Kidney capillary endothelial cell (primary cell): ENCODE measurements at regions not wholly inside any gene's neighbourhood (a gene's known extent, or its start where the extent isn't known, plus 50 kb on each side); places are given as distances from the start of the nearest gene placed in this dataset.
A peak's percentile ranks its signal among the peaks of the same experiment; 100 is the strongest.

Source experiments
- DNase-seq: peaks from one replicate; pipeline ENCODE4 v3.0.0-alpha.2; 2018; ENCODE audit warnings: low spot score

GRCh38 chr11:122273476-122274191 lies 157.6 kb upstream of the BLID start:
- DNase-seq = no peak

GRCh38 chr11:122271745-122272144 lies 155.7 kb upstream of the BLID start:
- DNase-seq = no peak

- DNase-seq = no peak
Measured at GRCh38 chr11:122271137-122271536, 155.1 kb upstream of the BLID start.

GRCh38 chr11:122270535-122270934 lies 154.5 kb upstream of the BLID start:
- no peak for DNase-seq

- no peak for DNase-seq
Measured at GRCh38 chr11:122269824-122270223, 153.8 kb upstream of the BLID start.

- DNase-seq = no peak
Measured at GRCh38 chr11:122268601-122269130, 152.7 kb upstream of the BLID start.

- DNase-seq = no peak
Measured at GRCh38 chr11:122267602-122268001, 151.6 kb upstream of the BLID start.

- no peak for DNase-seq
Measured at GRCh38 chr11:122265981-122266380, 150.0 kb upstream of the BLID start.

- no peak for DNase-seq
Measured at GRCh38 chr11:122264121-122264520, 148.1 kb upstream of the BLID start.

- DNase-seq = no peak
Measured at GRCh38 chr11:122261546-122261945, 145.5 kb upstream of the BLID start.

GRCh38 chr11:122259195-122259821 lies 143.3 kb upstream of the BLID start:
- no peak for DNase-seq

GRCh38 chr11:122258446-122259194 lies 142.6 kb upstream of the BLID start:
- DNase-seq = no peak

GRCh38 chr11:122253589-122254231 lies 137.7 kb upstream of the BLID start:
- no peak for DNase-seq

- DNase-seq = no peak
Measured at GRCh38 chr11:122248939-122249338, 132.9 kb upstream of the BLID start.

GRCh38 chr11:122248131-122248530 lies 132.1 kb upstream of the BLID start:
- no peak for DNase-seq

GRCh38 chr11:122246874-122247273 lies 130.9 kb upstream of the BLID start:
- no peak for DNase-seq

GRCh38 chr11:122242731-122243130 lies 126.7 kb upstream of the BLID start:
- DNase-seq = peak; percentile 50

- DNase-seq = no peak
Measured at GRCh38 chr11:122241566-122241965, 125.6 kb upstream of the BLID start.

GRCh38 chr11:122240638-122241037 lies 124.6 kb upstream of the BLID start:
- no peak for DNase-seq

- no peak for DNase-seq
Measured at GRCh38 chr11:122235615-122236014, 119.6 kb upstream of the BLID start.

GRCh38 chr11:122234780-122235179 lies 118.8 kb upstream of the BLID start:
- no peak for DNase-seq

- no peak for DNase-seq
Measured at GRCh38 chr11:122234257-122234656, 118.2 kb upstream of the BLID start.
